ENCODE measurements at regions not wholly inside any gene's neighbourhood (a gene's known extent, or its start where the extent isn't known, plus 50 kb on each side); places are given as distances from the start of the nearest gene placed in this dataset.
"Not testable (repeated sequence)": the region's sequence is repeated elsewhere in the genome, so short reads cannot be mapped to it uniquely, and the experiment has no call there.

DNA sequence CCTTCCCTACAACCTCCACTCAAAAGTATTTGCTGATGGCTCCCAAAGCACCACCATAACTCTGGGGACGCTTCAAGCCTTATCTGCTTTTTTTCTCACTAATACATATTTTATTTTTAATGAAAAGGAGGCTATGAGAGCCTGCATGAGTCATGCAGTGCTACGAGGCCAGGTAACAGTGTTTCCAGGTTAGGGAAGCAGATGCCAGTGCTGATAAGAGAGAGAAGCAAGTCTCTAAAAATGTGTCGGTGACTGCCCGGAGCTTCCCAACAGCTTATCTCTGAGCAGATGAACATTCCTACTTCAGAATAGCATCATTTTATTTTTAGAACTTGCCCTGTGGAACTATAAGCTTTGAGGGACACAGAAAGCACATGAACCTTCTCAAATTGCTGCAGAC, 931.5 kb downstream of the CCSER2 start:
- no peak for DNase-seq

DNA sequence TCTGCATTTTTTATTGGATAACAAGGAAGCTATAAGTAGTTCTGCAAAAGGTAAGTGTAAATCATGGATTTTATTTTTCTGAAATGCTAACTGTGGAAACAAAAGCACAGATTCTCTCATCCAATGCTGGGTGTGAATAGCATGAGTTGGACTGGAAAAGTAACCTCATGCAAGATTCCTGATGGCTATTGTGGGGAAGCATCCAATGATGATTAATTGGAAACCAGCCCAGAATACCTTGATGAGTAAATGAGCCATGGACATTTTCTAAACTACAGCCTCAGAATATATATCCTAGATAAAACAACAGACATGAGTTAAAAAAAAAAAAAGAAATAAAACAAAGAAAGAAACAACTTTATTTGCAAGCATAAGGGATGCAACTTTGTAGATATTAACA, 934.6 kb downstream of the CCSER2 start:
- DNase-seq, result no peak

DNA sequence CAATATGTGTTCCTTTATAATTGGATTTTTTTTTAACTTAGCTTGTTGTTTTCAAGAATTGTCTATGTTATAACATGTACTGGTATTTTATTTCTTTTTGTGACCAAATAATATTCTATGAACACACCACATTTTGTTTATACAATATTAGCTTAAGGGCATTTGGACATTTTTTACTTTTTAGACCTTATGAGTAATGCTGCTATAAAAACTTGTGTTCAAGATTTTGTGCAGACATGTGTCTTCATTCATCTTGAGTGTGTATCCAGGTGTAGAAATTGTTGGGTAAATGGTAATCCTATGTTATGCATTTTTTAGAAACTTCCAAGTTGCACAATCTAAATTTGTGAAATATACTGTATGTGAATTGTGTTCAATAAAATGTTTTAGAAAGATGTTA, 936.7 kb downstream of the CCSER2 start:
- DNase-seq, result no peak

DNA sequence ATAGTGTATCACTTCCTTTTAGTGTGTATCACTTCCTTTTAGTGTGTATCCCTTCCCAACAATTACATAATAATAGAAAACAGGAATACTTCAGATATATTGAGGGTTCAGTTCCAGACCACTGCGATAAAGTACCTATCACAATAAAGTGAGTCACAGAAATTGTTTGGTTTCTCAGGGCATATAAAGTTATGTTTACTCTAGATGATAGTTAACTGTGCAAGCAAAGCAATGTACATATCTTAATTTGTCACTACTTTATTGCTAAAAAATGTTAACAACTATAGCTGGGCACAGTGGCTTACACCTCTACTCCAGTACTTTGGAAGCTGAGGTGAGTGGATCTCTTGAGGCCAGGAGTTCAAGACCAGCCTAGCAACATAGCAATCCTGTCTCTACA, 938.4 kb downstream of the CCSER2 start:
- DNase-seq, result no peak

DNA sequence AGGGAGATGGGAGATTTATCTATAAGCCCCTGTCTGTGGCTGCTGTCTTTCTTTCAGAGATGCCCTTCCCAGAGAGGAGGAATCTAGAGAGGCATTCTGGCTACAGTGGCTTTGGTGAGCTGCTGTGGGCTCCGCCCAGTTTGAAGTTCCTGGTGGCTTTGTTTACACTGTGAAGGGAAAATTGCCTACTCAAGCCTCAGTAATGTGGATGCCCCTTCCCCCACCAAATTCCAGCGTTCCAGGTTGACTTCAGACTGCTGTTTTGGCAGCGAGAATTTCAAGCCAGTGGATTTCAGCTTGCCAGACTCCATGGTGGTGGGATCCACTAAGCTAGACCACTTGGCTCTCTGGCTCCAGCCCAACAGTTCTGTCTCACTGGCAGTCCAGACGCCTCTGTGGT, 951.6 kb downstream of the CCSER2 start:
- DNase-seq, result no peak

DNA sequence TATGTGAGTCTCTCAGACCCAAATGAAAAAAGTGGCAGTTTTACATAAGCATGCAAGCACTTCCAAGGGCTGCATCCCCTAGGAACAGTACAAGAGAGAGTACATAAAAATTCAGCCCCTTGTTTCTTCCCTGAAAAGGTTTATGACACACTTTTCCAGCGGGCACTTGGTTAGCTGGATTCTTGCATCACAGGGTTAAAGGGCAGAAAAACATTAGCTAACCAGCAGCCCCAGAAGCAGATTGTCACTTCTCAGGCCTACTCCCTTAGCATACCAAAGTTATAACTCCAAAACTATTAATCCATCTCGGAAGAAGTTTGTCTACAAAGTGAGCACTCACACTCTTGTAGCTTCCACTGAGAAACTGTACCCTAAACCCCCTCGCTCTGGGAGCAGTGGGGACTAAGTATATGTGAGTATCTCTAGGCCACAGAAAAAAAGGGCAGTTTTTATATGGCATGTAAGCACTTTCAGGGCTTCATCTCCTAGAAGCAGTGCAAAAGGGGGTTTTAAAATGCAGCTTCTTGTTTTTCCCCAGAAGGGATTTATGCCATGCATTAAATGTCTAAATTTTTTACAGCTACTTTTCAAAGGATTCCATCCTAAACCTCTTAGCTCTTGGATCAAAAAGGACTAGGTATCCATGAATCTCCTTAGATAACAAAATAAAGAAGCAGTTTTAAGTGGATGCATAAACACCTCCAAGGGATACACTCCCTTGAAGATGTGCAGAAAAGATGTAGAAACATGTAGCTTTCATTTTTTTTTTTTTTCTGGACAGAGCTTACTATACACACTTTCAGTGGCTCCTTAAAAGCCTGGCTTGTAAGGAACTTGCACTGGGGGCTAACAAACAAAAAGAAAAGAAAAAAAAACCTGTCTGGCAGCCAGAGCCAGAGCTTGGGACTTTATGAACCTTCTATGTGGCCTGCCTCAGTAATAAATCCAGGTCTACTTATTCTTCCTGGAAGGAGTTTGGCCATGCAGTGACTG, 956.7 kb downstream of the CCSER2 start:
- no peak for DNase-seq

DNA sequence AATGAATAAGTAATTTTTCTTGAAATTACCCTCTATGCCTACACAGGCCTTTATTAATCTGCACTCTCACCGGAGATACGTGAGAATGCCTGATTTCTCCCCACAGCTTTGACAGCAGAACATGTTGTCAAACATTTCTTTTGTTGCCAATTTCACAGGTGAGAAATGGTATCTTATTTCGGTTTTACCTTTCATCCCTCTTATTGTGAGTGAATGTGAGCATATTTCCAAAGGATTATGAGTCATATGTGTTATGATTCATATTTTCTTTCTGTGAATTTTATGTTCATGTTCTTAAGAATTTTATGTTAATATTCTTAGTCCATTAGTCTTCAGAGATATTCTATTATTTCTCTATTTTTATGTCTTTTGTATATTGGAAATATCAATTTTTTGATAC, 965.1 kb downstream of the CCSER2 start:
- no peak for DNase-seq

DNA sequence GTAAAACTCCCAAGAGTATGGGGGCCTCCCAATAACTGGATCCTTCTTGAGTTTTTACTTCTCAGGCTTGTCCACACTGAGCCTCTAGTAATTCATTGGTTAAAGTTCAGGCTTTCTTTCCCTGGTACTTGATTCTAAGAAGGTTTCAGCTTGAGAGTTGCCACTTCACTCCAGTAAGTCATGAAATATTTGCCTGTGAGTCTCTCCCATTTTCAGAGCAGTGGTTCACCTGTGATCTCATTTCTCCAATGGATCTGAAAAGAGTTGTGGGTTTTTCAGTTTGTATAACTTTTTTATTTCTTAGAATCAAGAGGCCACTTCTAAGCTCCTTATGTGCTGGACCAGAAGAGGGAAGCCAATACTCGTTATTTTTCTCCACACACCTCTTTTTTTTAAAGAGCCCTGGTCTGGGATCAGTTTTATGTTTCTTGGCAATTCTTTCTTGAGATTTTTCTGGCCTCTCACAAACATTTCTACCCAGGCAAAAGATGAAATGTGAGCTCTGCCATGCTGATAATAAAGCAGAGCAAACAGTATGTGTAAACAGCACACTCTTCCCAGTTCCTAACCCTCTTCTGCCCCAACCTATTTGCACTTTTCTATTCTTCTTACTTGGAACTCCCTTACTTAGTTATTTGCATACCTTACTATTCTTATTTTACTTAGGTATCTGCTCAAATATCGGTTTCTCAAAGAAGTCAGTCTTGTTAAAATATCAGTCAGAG, 983.4 kb downstream of the CCSER2 start:
- DNase-seq, result no peak

DNA sequence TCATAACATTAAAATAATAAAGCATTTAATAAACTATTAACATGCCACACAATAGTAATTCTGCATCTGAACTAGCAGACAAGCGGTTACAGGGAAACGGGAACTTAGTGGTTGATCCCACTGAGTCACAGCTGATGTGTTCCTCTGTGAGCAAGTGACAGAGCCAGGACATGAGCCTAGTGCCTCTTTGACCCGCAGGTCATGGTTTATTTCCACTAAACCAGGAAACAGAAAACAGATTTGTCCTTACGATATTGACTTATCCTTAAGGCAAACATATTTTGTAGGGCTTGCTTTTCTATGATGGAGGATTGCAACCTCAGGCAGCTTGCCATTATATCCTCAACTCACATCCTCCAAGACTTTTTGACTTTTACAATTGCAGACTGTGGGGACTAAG, 987.3 kb downstream of the CCSER2 start:
- no peak for DNase-seq

DNA sequence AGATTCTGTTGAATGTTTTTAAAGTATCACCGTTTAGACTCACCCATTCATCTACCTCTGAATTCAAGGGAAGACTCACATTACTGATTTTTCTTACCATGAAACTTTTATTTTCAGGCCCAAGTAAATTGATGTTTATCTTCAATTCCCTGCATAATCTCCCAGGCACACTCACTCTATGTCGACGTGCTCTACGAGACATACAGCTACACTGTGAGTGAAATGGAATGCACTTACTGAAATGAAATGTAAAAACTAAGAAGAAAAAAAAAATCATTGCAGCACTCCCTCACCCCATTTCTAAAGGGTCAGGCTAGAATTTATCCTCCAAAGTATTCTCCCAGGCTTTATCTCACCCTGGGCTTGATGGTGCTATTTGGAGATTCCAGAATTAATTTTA, 987.9 kb downstream of the CCSER2 start:
- no peak for DNase-seq

DNA sequence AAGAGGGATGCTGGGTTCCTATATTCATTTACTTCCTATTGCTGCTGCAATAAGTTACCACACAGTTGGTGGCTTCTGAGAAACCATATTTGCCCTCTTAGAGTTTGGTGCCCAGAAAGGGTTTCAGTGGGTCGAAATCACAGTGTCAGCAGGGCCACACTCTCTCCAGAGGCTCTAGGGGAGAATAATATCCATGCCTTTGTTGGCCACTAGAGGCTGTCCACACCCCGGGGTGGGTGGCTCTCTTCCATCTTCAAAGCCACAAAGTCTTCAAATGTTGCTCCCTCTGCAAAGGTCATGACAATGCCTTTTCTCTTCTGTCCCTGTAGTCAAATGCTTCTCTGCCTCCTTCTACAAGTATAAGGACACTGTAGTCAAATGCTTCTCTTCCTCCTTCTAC, 989.4 kb downstream of the CCSER2 start:
- DNase-seq, result no peak

DNA sequence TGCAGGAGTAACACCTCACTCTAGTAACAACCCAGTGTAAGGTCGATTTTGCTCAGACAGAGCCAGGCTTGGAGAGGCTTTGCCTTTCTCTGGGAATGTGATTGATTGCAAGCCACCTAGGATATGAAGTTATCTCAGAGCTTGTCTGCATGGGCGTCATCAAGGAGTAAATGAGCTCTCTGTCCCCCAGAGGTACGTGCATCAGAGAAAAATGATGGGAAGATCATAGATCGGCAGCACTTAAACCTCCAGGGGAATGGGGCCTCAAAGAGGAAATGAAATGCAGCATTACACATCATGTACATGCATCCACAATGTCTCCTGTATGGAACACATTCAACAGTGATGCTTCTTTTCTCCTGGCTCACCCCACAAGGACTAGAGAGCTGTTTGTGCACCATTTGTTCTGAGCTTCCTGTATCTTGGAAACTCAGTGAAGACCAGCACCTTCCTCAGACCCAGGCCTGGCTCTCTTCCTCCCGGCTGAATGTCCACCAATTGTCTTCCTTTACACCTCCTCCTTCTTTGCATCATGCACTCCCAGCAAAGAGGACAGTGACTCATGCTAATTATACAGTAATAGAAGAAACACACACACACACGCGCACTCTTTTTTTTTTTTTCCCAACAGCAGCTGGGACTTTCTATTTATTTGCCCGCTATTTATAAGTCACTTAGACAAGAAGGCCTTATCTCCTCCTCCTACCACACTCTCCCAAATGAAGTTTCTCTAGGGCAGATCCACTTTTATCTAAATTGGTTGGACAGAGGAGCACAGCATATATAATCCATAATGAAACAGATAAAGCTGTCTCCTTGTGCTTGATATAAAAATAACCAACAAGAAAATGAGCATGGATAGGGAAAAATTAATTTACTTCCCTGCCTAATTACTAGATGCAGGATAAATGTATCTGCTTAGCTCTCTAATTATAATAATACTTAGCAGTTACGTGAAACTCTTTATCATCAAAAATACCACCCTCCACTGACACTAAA, 990.7 kb downstream of the CCSER2 start:
- DNase-seq, result no peak

DNA sequence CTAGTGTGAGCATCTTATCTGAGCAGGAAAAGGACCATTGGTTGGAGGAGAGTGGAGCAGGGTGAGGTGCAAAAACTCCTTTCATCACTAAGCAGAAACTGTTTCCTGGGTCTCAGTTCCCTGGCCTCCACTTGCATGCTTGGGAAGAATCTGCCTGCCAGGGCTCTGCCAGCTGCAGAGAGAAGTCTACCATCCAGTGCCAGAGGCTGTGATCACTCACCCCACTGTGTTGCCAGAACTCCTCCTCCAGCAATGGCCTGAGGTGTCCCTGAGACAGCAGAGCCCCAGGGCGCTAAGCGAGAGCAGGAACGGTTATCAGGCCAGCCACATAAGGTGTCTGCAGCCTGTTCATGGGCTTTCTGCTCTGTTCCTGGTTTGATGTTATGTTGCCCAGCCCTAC, 991.4 kb downstream of the CCSER2 start:
- DNase-seq, result no peak

DNA sequence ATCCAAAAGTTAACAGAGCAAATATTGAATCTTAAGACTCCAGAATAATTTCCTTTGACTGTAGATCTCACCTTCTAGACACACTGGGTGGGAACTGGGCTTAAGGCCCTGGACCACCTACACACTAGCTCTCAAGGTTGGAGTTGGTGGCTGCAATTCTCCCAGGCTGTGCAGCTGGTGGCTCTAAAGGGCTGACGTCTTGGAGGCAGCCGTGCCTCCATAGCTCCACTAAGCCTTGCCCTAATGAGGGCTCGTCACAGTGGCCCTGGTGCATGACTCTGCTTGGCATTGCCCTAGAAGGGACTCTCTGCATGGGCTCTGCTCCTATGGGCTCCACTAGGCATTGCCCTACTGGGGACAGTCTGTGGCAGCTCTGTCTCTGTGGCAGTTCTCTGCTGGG, 1005.2 kb downstream of the CCSER2 start:
- DNase-seq, result no peak

DNA sequence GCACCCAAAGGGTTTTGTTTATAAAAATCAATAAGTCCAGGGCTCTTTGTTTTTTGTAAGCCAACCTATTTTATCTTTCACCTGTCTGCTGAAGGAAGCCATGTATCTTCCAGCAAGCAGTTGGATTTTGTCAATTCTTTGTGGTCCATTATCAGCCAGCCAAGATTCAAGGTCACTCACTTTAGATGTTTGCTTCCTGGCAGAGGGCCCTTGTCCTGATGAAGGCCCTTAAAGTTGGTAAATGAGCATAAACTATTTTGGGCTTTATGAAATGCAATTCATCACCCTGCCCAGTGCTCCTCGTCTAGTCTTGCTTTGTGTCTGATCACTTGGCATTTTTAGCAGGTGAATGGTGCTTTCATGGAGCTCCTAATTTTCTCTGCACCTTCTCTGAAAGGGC, 1004.2 kb downstream of the GRID1 start:
- no peak for DNase-seq

DNA sequence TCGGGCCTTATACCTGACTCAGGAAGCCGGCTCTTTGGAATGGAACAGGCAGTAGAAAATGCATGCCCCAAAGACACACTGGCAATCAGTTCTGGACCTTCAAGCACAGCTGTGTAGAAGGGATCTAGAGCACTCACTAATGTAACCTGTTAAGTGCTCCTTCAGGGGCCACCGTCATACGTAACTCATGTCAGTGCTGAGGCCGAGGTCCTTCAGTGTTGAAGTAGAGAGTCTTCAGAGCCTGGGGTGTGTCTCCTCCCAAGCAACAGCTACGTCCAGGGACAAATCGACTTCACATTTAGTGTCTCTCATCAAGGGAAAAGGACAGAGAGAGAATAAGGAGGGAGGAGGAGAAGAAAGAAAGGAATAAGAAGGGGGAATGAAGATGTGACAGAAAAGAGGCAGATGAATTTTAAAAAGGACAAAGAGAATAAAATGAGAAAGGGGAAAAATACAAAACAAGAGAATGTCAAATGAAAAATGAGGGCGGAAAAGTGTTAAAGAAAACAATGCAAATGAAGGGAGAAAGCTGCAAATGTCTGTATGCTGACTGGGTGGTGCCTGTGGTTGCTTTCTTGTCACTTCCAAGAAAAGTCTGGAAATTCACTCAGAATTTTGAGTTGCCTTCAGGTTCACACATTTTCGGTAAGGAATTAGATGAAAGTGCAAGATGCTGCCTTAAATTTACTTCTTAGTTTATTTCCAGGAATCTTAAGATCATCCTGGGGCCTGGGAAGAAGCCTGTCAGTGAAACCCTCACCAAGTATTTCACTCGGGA, 989.4 kb downstream of the GRID1 start:
- no peak for DNase-seq

DNA sequence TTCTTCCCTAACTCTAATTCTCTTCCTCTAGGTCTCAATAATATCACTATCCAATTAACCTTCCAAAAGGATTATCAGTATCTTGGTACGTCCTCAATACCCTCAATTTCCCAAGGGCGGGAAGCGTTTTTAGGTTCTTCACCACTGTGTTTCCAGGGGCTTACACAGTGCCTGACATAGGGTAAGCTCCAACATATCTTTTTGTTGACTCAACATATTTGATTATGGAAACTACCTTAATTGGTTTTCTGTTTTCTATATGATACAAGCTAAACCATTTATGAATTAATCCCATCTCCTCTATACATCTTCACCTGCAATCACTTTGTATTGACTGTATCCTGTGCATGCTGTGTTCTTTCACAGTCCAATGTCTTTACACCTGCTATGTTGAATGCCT, 987.3 kb downstream of the GRID1 start:
- DNase-seq, result peak; percentile 9

DNA sequence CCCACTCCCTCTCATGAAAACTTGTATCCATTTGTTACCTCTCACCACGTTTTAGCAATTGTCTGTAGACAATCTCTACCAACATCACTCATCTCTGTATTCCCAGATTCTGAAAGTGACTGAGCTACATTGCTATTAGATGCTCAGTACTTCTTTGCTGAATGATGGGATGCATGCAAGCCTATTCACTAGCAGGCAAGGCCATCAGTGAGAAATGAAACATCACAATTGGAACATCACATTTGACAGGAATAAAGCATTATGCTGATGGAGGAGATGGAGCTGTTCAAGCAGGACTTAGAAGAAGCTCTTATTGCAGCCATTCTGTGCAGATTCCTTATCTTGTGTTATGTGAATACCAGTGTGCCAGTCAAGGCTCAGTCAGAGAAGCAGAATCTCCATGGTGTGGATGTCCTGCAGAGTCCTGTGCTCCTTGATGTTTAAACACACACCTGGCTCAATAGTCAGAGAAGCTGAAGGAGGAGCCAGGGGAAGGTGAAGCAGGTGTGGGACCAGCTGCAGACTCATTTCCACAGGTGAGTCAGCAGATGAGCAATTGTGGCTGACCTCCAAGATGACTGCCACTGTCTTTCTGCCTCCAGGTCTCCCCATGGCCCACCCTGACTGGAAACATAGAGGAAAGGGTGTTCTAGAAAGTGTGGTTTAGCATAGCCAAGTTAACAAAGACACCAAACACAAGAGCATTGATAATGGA, 965.5 kb downstream of the GRID1 start:
- DNase-seq, result no peak

DNA sequence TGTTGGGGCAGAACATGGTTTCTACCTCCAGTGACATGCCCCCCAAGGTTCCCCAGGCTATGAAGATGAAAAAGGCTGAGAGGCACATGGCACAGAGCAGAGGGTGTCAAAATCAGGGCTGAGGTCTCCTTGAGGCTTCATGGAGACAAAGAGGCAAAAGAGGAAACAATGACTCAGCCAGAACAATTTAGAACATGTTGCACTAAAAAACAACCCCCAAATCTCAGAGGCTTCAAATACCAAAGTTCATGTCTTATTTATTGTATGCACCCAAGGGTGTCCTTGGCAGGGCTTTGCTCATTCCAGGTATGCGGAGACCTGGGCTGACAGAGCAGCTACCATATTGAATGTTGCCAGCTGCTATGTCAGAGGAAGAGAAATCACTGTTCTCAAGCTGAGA, 964.1 kb downstream of the GRID1 start:
- DNase-seq, result no peak

DNA sequence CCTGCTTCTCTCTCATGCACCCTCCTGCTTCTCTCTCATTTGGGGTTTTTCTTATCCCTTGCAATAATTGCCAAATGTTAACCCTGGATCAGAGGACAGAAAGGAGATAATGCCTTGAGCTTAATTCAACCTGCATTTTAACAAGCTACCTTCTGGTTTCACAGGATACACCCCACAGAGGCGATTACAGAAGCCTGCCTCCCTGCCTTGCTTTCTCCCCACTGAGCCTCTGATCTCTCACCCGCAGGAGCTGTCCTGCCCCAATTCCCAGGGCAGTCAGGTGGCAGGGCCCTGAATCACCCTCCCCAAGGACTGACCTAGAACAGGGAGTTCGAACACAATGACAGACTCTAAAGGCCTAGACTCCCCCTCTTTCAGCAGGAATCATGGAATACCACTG, 959.5 kb downstream of the GRID1 start:
- no peak for DNase-seq

DNA sequence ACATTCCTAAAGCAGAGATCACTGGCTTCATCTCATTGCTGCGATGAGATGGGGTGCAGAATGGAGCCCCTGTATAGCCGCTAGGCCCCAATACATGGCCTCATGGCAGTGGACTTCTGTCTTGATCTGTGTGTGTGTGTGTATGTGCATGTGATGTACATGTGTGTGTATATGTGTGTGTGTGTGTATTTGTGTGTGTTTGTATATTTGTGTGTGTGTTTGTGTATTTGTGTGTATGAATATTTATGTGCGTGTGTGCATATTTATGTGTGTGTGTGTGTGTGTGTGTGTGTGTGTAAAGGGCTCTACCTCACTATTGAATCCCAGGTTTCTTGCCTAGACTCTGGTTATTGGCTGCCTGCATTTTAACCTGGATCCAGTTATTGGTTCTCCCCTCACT, 958.2 kb downstream of the GRID1 start:
- DNase-seq, result no peak

DNA sequence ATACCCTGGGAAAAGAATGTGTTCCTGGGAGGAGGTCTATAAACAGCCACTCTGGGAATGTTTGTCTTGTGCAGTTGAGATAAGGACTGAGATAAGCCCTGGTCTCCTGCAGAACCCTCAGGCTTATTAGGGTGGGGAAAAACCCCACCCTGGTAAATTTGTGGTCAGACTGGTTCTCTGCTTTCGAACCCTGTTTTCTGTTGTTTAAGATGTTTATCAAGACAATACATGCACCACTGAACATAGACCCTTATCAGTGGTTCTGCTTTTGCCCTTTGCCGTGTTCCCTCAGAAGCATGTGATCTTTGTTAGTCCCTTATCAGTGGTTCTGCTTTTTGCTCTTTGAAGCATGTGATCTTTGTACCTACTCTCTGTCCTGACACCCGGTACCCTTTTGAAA, 956.0 kb downstream of the GRID1 start:
- not testable (repeated sequence) for DNase-seq

Measured in NCI-H82 (cell line).